ENCODE measurements at regions not wholly inside any gene's neighbourhood (a gene's known extent, or its start where the extent isn't known, plus 50 kb on each side); places are given as distances from the start of the nearest gene placed in this dataset.

DNA sequence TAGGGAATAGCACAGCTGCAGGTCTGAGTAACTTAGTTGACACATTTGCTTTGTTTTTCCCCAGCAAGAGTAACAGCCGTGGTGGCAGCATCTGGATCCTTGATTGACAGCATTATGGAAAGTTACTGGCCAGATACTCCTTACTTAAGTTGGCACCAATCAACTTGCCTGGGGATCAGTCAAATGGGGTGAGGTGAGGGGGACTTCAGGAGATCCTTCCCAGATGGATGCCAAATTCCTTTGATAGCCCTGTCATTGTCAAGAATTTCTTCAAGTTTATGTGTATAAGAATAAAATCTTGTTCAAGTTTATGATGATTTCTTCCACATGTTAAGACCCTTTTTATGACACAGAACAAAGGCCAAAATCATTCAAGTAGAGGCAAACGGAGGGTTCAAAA lies 618.4 kb downstream of the SLC6A15 start:
- no peak for DNase-seq
- no peak overlapping the region for H4K8ac ChIP-seq (ENCODE audit: low read depth in 2 of 2, low read length in 2 of 2)
- CTCF ChIA-PET, result no interaction called here

More for the DNA sequence above, 618.4 kb downstream of the SLC6A15 start:
- ATAC-seq (ENCODE audit: low read depth), result no peak
- H3K36me3 ChIP-seq (ENCODE audit: control insufficient read depth, insufficient read depth, low read length), result no peaks in the 10 kb centered on the region
- H3K9me3 ChIP-seq (ENCODE audit: control insufficient read depth, insufficient read depth, low read length), result no peaks in the 10 kb centered on the region
- in situ Hi-C loops (cut with MboI; ENCODE audit: low sequenced_read_pairs) (no loop called here), dilution Hi-C loops (cut with HindIII; ENCODE audit: low sequenced_read_pairs, unreplicated experiment) (no loop called here), intact Hi-C loops (cut with micrococcal nuclease) (no loop called here)
- H4K5ac ChIP-seq (ENCODE audit: low read depth, low read length), result no peak overlapping the region
- H3K9ac ChIP-seq (ENCODE audit: low read depth, low read length), result no peak overlapping the region
- H3K27me3 ChIP-seq (ENCODE audit: control insufficient read depth, insufficient read depth, low read length), result no peaks in the 10 kb centered on the region
- no peak for TF ChIP-seq BHLHE40 (IDR thresholded peaks at IDR 0.05; ENCODE audit: low read depth, low read length)
- TF ChIP-seq MAFK (IDR thresholded peaks at IDR 0.05; ENCODE audit: low read depth, low read length), result no peak
- TF ChIP-seq RAD21 (IDR thresholded peaks at IDR 0.05; ENCODE audit: low read length), result no peak
- no peak for TF ChIP-seq RCOR1 (IDR thresholded peaks at IDR 0.05; ENCODE audit: insufficient replicate concordance, low read length)
- TF ChIP-seq, protein P1, sequence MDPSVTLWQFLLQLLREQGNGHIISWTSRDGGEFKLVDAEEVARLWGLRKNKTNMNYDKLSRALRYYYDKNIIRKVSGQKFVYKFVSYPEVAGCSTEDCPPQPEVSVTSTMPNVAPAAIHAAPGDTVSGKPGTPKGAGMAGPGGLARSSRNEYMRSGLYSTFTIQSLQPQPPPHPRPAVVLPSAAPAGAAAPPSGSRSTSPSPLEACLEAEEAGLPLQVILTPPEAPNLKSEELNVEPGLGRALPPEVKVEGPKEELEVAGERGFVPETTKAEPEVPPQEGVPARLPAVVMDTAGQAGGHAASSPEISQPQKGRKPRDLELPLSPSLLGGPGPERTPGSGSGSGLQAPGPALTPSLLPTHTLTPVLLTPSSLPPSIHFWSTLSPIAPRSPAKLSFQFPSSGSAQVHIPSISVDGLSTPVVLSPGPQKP (IDR thresholded peaks at IDR 0.05; ENCODE audit: borderline replicate concordance, low read depth, low read length), result no peak
- TF ChIP-seq CEBPB (IDR thresholded peaks at IDR 0.05; ENCODE audit: low read depth, low read length), result no peak
- TF ChIP-seq, protein P2, sequence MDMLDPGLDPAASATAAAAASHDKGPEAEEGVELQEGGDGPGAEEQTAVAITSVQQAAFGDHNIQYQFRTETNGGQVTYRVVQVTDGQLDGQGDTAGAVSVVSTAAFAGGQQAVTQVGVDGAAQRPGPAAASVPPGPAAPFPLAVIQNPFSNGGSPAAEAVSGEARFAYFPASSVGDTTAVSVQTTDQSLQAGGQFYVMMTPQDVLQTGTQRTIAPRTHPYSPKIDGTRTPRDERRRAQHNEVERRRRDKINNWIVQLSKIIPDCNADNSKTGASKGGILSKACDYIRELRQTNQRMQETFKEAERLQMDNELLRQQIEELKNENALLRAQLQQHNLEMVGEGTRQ (IDR thresholded peaks at IDR 0.05; ENCODE audit: low read depth, low read length), result no peak
- TF ChIP-seq NFE2L2 (IDR thresholded peaks at IDR 0.05; ENCODE audit: low read depth, low read length), result no peak
- no peak for TF ChIP-seq POLR2A (IDR thresholded peaks at IDR 0.05; ENCODE audit: low read depth, low read length)
- no peak for TF ChIP-seq FOS (IDR thresholded peaks at IDR 0.05; ENCODE audit: low read depth, low read length)
- TF ChIP-seq, protein P3, sequence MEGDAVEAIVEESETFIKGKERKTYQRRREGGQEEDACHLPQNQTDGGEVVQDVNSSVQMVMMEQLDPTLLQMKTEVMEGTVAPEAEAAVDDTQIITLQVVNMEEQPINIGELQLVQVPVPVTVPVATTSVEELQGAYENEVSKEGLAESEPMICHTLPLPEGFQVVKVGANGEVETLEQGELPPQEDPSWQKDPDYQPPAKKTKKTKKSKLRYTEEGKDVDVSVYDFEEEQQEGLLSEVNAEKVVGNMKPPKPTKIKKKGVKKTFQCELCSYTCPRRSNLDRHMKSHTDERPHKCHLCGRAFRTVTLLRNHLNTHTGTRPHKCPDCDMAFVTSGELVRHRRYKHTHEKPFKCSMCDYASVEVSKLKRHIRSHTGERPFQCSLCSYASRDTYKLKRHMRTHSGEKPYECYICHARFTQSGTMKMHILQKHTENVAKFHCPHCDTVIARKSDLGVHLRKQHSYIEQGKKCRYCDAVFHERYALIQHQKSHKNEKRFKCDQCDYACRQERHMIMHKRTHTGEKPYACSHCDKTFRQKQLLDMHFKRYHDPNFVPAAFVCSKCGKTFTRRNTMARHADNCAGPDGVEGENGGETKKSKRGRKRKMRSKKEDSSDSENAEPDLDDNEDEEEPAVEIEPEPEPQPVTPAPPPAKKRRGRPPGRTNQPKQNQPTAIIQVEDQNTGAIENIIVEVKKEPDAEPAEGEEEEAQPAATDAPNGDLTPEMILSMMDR (conservative IDR thresholded peaks at IDR 0.05; ENCODE audit: low read depth, low read length), result no peak
- TF ChIP-seq MAZ (IDR thresholded peaks at IDR 0.05; ENCODE audit: borderline replicate concordance, low read depth, low read length), result no peak
- no peak for TF ChIP-seq CHD1 (IDR thresholded peaks at IDR 0.05; ENCODE audit: low read depth, low read length)
- no peak for TF ChIP-seq RFX5 (IDR thresholded peaks at IDR 0.05; ENCODE audit: low read depth, low read length)
- TF ChIP-seq SMC3 (IDR thresholded peaks at IDR 0.05; ENCODE audit: low read depth, low read length), result no peak
- no peak overlapping the region for H3K14ac ChIP-seq (replicated peaks; ENCODE audit: low read depth, low read length)
- H2BK5ac ChIP-seq (ENCODE audit: low read depth, low read length, poor library complexity, severe bottlenecking), result no peak overlapping the region
- no peaks in the 10 kb centered on the region for H3K9me1 ChIP-seq (ENCODE audit: insufficient read depth, low read length)
- H3K27ac ChIP-seq (ENCODE audit: insufficient read depth, low read length), result no peak overlapping the region
- H3K23ac ChIP-seq (ENCODE audit: low read depth, low read length), result no peak overlapping the region
- H2AK9ac ChIP-seq (replicated peaks; ENCODE audit: low read depth, low read length, poor library complexity), result no peak overlapping the region
- H4K91ac ChIP-seq (ENCODE audit: insufficient read depth, low read depth, low read length), result no peak overlapping the region
- no peak overlapping the region; the same call in 1 of the 2 replicates for H3K4ac ChIP-seq (ENCODE audit: low read depth, low read length)
- no peaks in the 10 kb centered on the region for H3K79me1 ChIP-seq (ENCODE audit: low read depth in 1 of 2, low read length in 2 of 2)
- H2AK5ac ChIP-seq (ENCODE audit: low read depth, low read length), result no peak overlapping the region
- H3K4me1 ChIP-seq (ENCODE audit: control insufficient read depth, insufficient read depth, low read length), result no peaks in the 10 kb centered on the region
- WGBS, 2 experiments (ENCODE audit: extremely low coverage in 2 of 2, insufficient read length in 1 of 2), result no CpG with 5 or more reads among the region's 2 CpGs
- POLR2A ChIA-PET (ENCODE audit: unreplicated experiment), result no interaction called here
- no peak overlapping the region for H3K56ac ChIP-seq (ENCODE audit: extremely low read depth, insufficient read depth, low read length)
- H3K4me2 ChIP-seq (ENCODE audit: low read depth, low read length), result no peak overlapping the region
- H2BK120ac ChIP-seq (ENCODE audit: low read depth, low read length), result no peak overlapping the region
- H2BK20ac ChIP-seq (ENCODE audit: low read depth, low read length), result no peak overlapping the region
- no peak overlapping the region for H2BK15ac ChIP-seq (ENCODE audit: low read depth, low read length)
- H3K18ac ChIP-seq (ENCODE audit: low read depth, low read length), result no peak overlapping the region
- BruUV-seq (replicated peaks), result no TSS peak
- no peaks in the 10 kb centered on the region for H4K20me1 ChIP-seq (ENCODE audit: insufficient read depth, low read length)
- H2AFZ ChIP-seq (replicated peaks; ENCODE audit: low read length, poor library complexity), result no peak overlapping the region
- H3K4me3 ChIP-seq (ENCODE audit: insufficient read depth, low read depth, low read length), result no peak overlapping the region

Measured in IMR-90 (cell line).